ENCODE measurements at regions not wholly inside any gene's neighbourhood (a gene's known extent, or its start where the extent isn't known, plus 50 kb on each side); places are given as distances from the start of the nearest gene placed in this dataset.

- TF ChIP-seq SALL2 (tag by site-specific recombination; IDR thresholded peaks at IDR 0.05; ENCODE audit: borderline replicate concordance): no peak
- no peak for TF ChIP-seq CTCF (tag by site-specific recombination; IDR thresholded peaks at IDR 0.05)
- no peak for TF ChIP-seq ZNF514 (tag by site-specific recombination; IDR thresholded peaks at IDR 0.05)
- no peak for TF ChIP-seq ZNF366 (tag by site-specific recombination; conservative IDR thresholded peaks at IDR 0.05)
- no peak for TF ChIP-seq ZSCAN30 (tag by site-specific recombination; IDR thresholded peaks at IDR 0.05)
- no peak for TF ChIP-seq ZNF23 (tag by site-specific recombination; IDR thresholded peaks at IDR 0.05; ENCODE audit: borderline replicate concordance)
- TF ChIP-seq ZNF558 (tag by site-specific recombination; IDR thresholded peaks at IDR 0.05): no peak
- TF ChIP-seq ZNF530 (tag by site-specific recombination; IDR thresholded peaks at IDR 0.05; ENCODE audit: low read depth): no peak
- TF ChIP-seq ZNF791 (tag by site-specific recombination; IDR thresholded peaks at IDR 0.05): no peak
Observed at GRCh38 chr6:99743647-99744046, 137.0 kb downstream of the PRDM13 start.

All from HEK293 (cell line).